GM12878 (cell line): ENCODE measurements at regions not wholly inside any gene's neighbourhood (a gene's known extent, or its start where the extent isn't known, plus 50 kb on each side); places are given as distances from the start of the nearest gene placed in this dataset.

Source experiments
- ATAC-seq: fragments of 200-7000 bp; cut with Tn5 transposase; 3 replicates; pipeline ENCODE4 v1.9.1; 2020; ENCODE audit warnings: mild to moderate bottlenecking, moderate library complexity
- BruUV-seq: library from RNA; stranded (reverse); fragments of 400-500 nt; replicated peaks from 2 replicates; lab custom pipeline; 2021; lab: Mats Ljungman, UMichigan
- CTCF ChIA-PET: fragments of 300-600 bp; sonication (Branson Sonifier 250); formaldehyde crosslinking; extraction: SDS; loops from one replicate; lab custom pipeline; 2021; ENCODE audit warnings: inconsistent platforms; lab: Yijun Ruan, JAX
- POLR2A ChIA-PET: fragments of 350-600 bp; formaldehyde crosslinking; extraction: SDS; loops from one replicate; lab custom pipeline; 2021; ENCODE audit warnings: inconsistent platforms; lab: Charles Lee
- RAD21 ChIA-PET: fragments of 300-600 bp; sonication (Branson Sonifier 250); formaldehyde crosslinking; loops from one replicate; lab custom pipeline; 2023; ENCODE audit warnings: antibody characterized with exemption; ENCODE audit not compliant: unreplicated experiment; lab: Charles Lee
- SMC1A ChIA-PET: fragments of 300-600 bp; sonication (Branson Sonifier 250); formaldehyde crosslinking; loops from one replicate; lab custom pipeline; 2023; ENCODE audit not compliant: unreplicated experiment, uncharacterized antibody; lab: Charles Lee
- DNase-seq: peaks from one replicate; pipeline ENCODE4 v3.0.0-alpha.2; 2011; ENCODE audit warnings: low read depth, low spot score
- FAIRE-seq: peaks from 3 replicates; lab custom pipeline; 2011; peaks lifted over from hg19 to GRCh38; lab: Jason Lieb, UNC
- H2AFZ ChIP-seq: 2 replicates; pipeline ENCODE4 v1.6.0; 2011; ENCODE audit warnings: low read depth, low read length, control low read depth; ENCODE audit not compliant: control insufficient read depth
- H3K27ac ChIP-seq: 2 replicates; pipeline ENCODE4 v1.5.1; 2011; ENCODE audit warnings: control low read depth; ENCODE audit not compliant: control insufficient read depth, insufficient read depth
- H3K27me3 ChIP-seq, 2 experiments: replicated peaks in 1 of 2; 2 replicates each; pipeline versions ENCODE4 v1.6.0 to v1.6.1; 2011; ENCODE audit warnings: low read length in 1 of 2; ENCODE audit not compliant: control insufficient read depth in 2 of 2, insufficient read depth in 2 of 2
- H3K36me3 ChIP-seq, 2 experiments: 2 replicates each; pipeline ENCODE4 v1.5.1; 2011; ENCODE audit warnings: low read length in 1 of 2; ENCODE audit not compliant: control insufficient read depth in 2 of 2, insufficient read depth in 2 of 2
- H3K4me1 ChIP-seq: 2 replicates; pipeline ENCODE4 v1.6.1; 2011; ENCODE audit warnings: mild to moderate bottlenecking, low read length, moderate library complexity, mixed read lengths; ENCODE audit not compliant: control insufficient read depth, insufficient read depth
- H3K4me2 ChIP-seq: 2 replicates; pipeline ENCODE4 v1.6.0; 2011; ENCODE audit warnings: control low read depth; ENCODE audit not compliant: control insufficient read depth, insufficient read depth
- H3K4me3 ChIP-seq: fragments of 200-600 bp; sonication (generic); 2 replicates; pipeline ENCODE4 v1.5.1; 2016
- H3K79me2 ChIP-seq: 2 replicates; pipeline ENCODE4 v1.6.0; 2011; ENCODE audit warnings: low read length; ENCODE audit not compliant: control insufficient read depth, insufficient read depth
- H3K9ac ChIP-seq: 2 replicates; pipeline ENCODE4 v1.8.0; 2011; ENCODE audit warnings: low read length, control low read depth, mixed read lengths; ENCODE audit not compliant: control insufficient read depth, insufficient read depth
- H3K9me3 ChIP-seq: replicated peaks from 3 replicates; pipeline ENCODE4 v1.5.1; 2011; ENCODE audit warnings: mild to moderate bottlenecking, low read length; ENCODE audit not compliant: control insufficient read depth, insufficient read depth
- H4K20me1 ChIP-seq: 2 replicates; pipeline ENCODE4 v1.6.0; 2011; ENCODE audit not compliant: control insufficient read depth, insufficient read depth
- CEBPB ChIP-seq, 2 experiments: fragments of 150-350 bp in 1 of 2; IDR thresholded peaks; 2 replicates each; pipeline ENCODE4 v1.6.1; 2012 to 2014; ENCODE audit warnings: low read depth in 2 of 2, low read length in 2 of 2, borderline replicate concordance in 1 of 2, inconsistent platforms in 1 of 2
- ESRRA ChIP-seq: IDR thresholded peaks from 2 replicates; pipeline ENCODE4 v1.6.1; 2012; ENCODE audit warnings: mild to moderate bottlenecking, low read length, improper control_type of control experiment
- ETV6 ChIP-seq, 2 experiments: fragments of 450-650 bp in 1 of 2; IDR thresholded peaks in 1 of 2; conservative IDR thresholded peaks in 1 of 2; 2 replicates each; pipeline ENCODE4 v1.6.1; 2014; ENCODE audit warnings: antibody characterized with exemption in 1 of 2, borderline replicate concordance in 1 of 2, low read depth in 1 of 2, mild to moderate bottlenecking in 1 of 2, moderate library complexity in 1 of 2
- FOXM1 ChIP-seq: IDR thresholded peaks from 2 replicates; pipeline ENCODE4 v1.6.1; 2012; ENCODE audit warnings: low read depth, mild to moderate bottlenecking, inconsistent platforms, low read length, moderate library complexity
- MTA2 ChIP-seq: fragments of 450-650 bp; IDR thresholded peaks from 2 replicates; pipeline ENCODE4 v1.6.1; 2016; ENCODE audit warnings: low read depth, mild to moderate bottlenecking, moderate library complexity
- NFIC ChIP-seq: IDR thresholded peaks from 2 replicates; pipeline ENCODE4 v1.6.1; 2012; ENCODE audit warnings: low read depth, mild to moderate bottlenecking, inconsistent platforms, low read length, moderate library complexity
- NRF1 ChIP-seq: conservative IDR thresholded peaks from 2 replicates; pipeline ENCODE4 v1.6.1; 2011; ENCODE audit warnings: mild to moderate bottlenecking, low read depth, low read length, improper control_type of control experiment
- PML ChIP-seq: IDR thresholded peaks from 2 replicates; pipeline ENCODE4 v1.6.1; 2012; ENCODE audit warnings: low read length, inconsistent platforms
- RCOR1 ChIP-seq: conservative IDR thresholded peaks from 2 replicates; pipeline ENCODE4 v1.6.1; 2012; ENCODE audit warnings: low read depth, low read length, improper control_type of control experiment
- SIX5 ChIP-seq: IDR thresholded peaks from 2 replicates; pipeline ENCODE4 v1.6.1; 2011; ENCODE audit warnings: mild to moderate bottlenecking, low read depth, low read length, moderate library complexity; ENCODE audit not compliant: severe bottlenecking
- SPI1 ChIP-seq: IDR thresholded peaks from 2 replicates; pipeline ENCODE4 v1.6.1; 2011; ENCODE audit warnings: low read depth, mild to moderate bottlenecking, low read length, moderate library complexity, borderline replicate concordance; ENCODE audit not compliant: insufficient read depth
- SUZ12 ChIP-seq: fragments of 200-600 bp; sonication (generic); IDR thresholded peaks from one replicate; pipeline ENCODE4 v1.6.1; 2018; ENCODE audit warnings: antibody characterized with exemption, mild to moderate bottlenecking; ENCODE audit not compliant: unreplicated experiment
- USF2 ChIP-seq: IDR thresholded peaks from 2 replicates; pipeline ENCODE4 v1.6.1; 2011; ENCODE audit warnings: low read depth, low read length, improper control_type of control experiment, borderline replicate concordance
- WRNIP1 ChIP-seq: IDR thresholded peaks from 2 replicates; pipeline ENCODE4 v1.6.1; 2011; ENCODE audit warnings: low read depth, low read length, improper control_type of control experiment, borderline replicate concordance
- YBX1 ChIP-seq: fragments of 450-650 bp; IDR thresholded peaks from 2 replicates; pipeline ENCODE4 v1.6.1; 2016; ENCODE audit warnings: antibody characterized with exemption
- WGBS: methylation state at CpG from one replicate; pipeline ENCODE4 v1.1.6; 2016; ENCODE audit warnings: low lambda C conversion rate; ENCODE audit not compliant: insufficient replicate concordance, insufficient coverage; ENCODE audit errors: missing lambda C conversion rate; 5-methylcytosine and 5-hydroxymethylcytosine counted together
- in situ Hi-C: fragments of 300-500 bp; cut with MboI; formaldehyde crosslinking; loops from 9 replicates; pipeline ENCODE4 v1.14.3; 2018; ENCODE audit warnings: mixed read lengths
- intact Hi-C: fragments of 100-400 bp; cut with micrococcal nuclease; formaldehyde crosslinking; loops from one replicate; pipeline ENCODE4 v1.14.2; 2022; ENCODE audit not compliant: unreplicated experiment

DNA sequence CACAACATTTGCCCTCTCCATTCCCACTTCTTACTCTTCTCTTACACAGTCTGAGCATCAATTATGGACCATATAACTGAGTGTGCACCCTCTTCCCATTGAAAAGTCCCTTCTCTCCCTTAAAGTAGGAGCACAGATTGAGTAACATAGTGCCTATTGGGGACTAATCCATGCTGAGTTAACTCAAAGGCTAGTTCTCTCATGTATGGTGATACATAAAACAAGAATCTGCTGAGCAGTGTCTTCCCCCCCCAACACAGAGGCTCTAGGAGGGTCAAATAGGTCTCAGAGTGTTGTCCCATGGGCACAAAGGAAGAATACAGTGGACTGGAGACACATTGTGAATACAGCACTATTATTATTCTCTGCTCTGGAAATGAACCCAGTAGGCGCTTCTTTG lies 274.6 kb upstream of the BOD1L1 start:
- no peak overlapping the region for H3K9ac ChIP-seq
- H3K36me3 ChIP-seq, result no peaks in the 10 kb centered on the region
- ChIA-PET RAD21 (no interaction called here), SMC1A (interaction anchor here (1.8 kb wide), 1 partner anchor 9 kb away, joined by 4 read pairs; no protein-coding TSS in a partner anchor), POLR2A (no interaction called here), CTCF (no interaction called here)
- WGBS, result 6% methylated on average over 1 of the region's 1 CpG
- H3K4me3 ChIP-seq, result no peak overlapping the region
- DNase-seq (no peak), FAIRE-seq (no peak), ATAC-seq (no peak)
- intact Hi-C loops (no loop called here), in situ Hi-C loops (no loop called here)
- no peak overlapping the region for H3K27ac ChIP-seq
- no peak overlapping the region for H3K4me2 ChIP-seq
- H2AFZ ChIP-seq, result no peak overlapping the region
- no peaks in the 10 kb centered on the region for H4K20me1 ChIP-seq
- no peaks in the 10 kb centered on the region for H3K4me1 ChIP-seq
- H3K27me3 ChIP-seq, result no peaks in the 10 kb centered on the region
- no peaks in the 10 kb centered on the region for H3K9me3 ChIP-seq
- BruUV-seq, result no TSS peak
- TF ChIP-seq NRF1 (no peak), YBX1 (no peak), WRNIP1 (no peak), PML (no peak), USF2 (no peak), ESRRA (no peak), RCOR1 (no peak), MTA2 (no peak), NFIC (no peak), SPI1 (no peak), ETV6 (conservative IDR thresholded peaks at IDR 0.05 in 1 of 2, IDR thresholded peaks at IDR 0.05 in 1 of 2; ENCODE audit: borderline replicate concordance in 1 of 2, low read depth in 1 of 2) (no peak), SUZ12 (no peak), CEBPB (IDR thresholded peaks at IDR 0.05; ENCODE audit: borderline replicate concordance in 1 of 2, low read depth in 2 of 2, low read length in 2 of 2) (no peak), FOXM1 (no peak), SIX5 (no peak)
- H3K79me2 ChIP-seq, result no peaks in the 10 kb centered on the region
